NCI-H446 treated with DMSO at 0.1 percent for 48 hours (cell line): ENCODE measurements at regions not wholly inside any gene's neighbourhood (a gene's known extent, or its start where the extent isn't known, plus 50 kb on each side); places are given as distances from the start of the nearest gene placed in this dataset.
"Not testable (repeated sequence)": the region's sequence is repeated elsewhere in the genome, so short reads cannot be mapped to it uniquely, and the experiment has no call there.

Source experiments
- DNase-seq: peaks from one replicate; lab custom pipeline; 2025; lab: John Stamatoyannopoulos, UW

GRCh38 chr6:47407300-47408281 is 70.0 kb upstream of the CD2AP start:
- no peak for DNase-seq

- DNase-seq: peak; percentile 9
These were observed 63.7 kb upstream of the CD2AP start for GRCh38 chr6:47413752-47414422.

GRCh38 chr6:47414423-47415167 is 63.0 kb upstream of the CD2AP start:
- no peak for DNase-seq

GRCh38 chr6:47416396-47417345 is 60.9 kb upstream of the CD2AP start:
- DNase-seq: no peak

- DNase-seq: no peak
These were observed 58.0 kb upstream of the CD2AP start for GRCh38 chr6:47419621-47420020.

- DNase-seq: no peak
These were observed 56.9 kb upstream of the CD2AP start for GRCh38 chr6:47420394-47421371.

- DNase-seq: no peak
These were observed 54.5 kb upstream of the CD2AP start for GRCh38 chr6:47423079-47423478.

GRCh38 chr6:47424436-47424836 is 53.2 kb upstream of the CD2AP start:
- DNase-seq: no peak

- not testable (repeated sequence) for DNase-seq
These were observed 51.9 kb upstream of the CD2AP start for GRCh38 chr6:47425724-47426123.

GRCh38 chr6:47426524-47427302 is 50.9 kb upstream of the CD2AP start:
- DNase-seq: no peak

GRCh38 chr6:47427680-47428079 is 49.9 kb upstream of the CD2AP start:
- DNase-seq: no peak
